Vagina (tissue), 2 donors: ENCODE measurements at regions not wholly inside any gene's neighbourhood (a gene's known extent, or its start where the extent isn't known, plus 50 kb on each side); places are given as distances from the start of the nearest gene placed in this dataset.

Experiments
- DNase-seq, 2 donors: peaks; one replicate each; pipeline ENCODE4 v3.0.0-alpha.2; 2017; ENCODE audit errors: extremely low spot score in 2 of 2
- H3K27ac ChIP-seq: fragments of 200-600 bp; sonication (generic); one replicate; pipeline ENCODE4 v1.5.1; 2019
- H3K27me3 ChIP-seq: fragments of 200-600 bp; sonication (generic); one replicate; pipeline ENCODE4 v1.5.1; 2019
- H3K36me3 ChIP-seq, 2 donors: fragments of 200-600 bp; sonication (generic); one replicate each; pipeline ENCODE4 v1.5.1; 2017 to 2019
- H3K4me1 ChIP-seq: fragments of 200-600 bp; sonication (generic); one replicate; pipeline ENCODE4 v1.5.1; 2019
- H3K4me3 ChIP-seq, 2 donors: fragments of 200-600 bp; sonication (generic); 1 replicate in 1 of 2; 2 replicates in 1 of 2; pipeline ENCODE4 v1.5.1; 2016 to 2019
- H3K9me3 ChIP-seq: fragments of 200-600 bp; sonication (generic); one replicate; pipeline ENCODE4 v1.5.1; 2019
- CTCF ChIP-seq, 3 experiments: fragments of 450-650 bp in 2 of 3; fragments of 200-600 bp in 1 of 3; sonication (generic) in 1 of 3; IDR thresholded peaks; one replicate each; pipeline ENCODE4 v1.5.1; 2017 to 2019; ENCODE audit warnings: antibody characterized with exemption in 3 of 3, mild to moderate bottlenecking in 2 of 3, moderate library complexity in 2 of 3
- POLR2A ChIP-seq, 2 donors: fragments of 450-650 bp; IDR thresholded peaks; one replicate each; pipeline ENCODE4 v1.6.1; 2017; ENCODE audit warnings: antibody characterized with exemption in 2 of 2, mild to moderate bottlenecking in 2 of 2, moderate library complexity in 2 of 2
- POLR2AphosphoS5 ChIP-seq, 2 donors: sonication (generic); formaldehyde crosslinking; IDR thresholded peaks; one replicate each; pipeline ENCODE4 v1.9.0; 2017; ENCODE audit warnings: antibody characterized with exemption in 2 of 2, mild to moderate bottlenecking in 2 of 2, low read depth in 1 of 2; ENCODE audit not compliant: insufficient read depth in 1 of 2
- intact Hi-C: fragments of 100-400 bp; cut with DNase I; formaldehyde crosslinking; loops from one replicate; pipeline ENCODE4 v1.15.1; 2023

GRCh38 chr3:83122774-83123350 is 1361.4 kb upstream of the GBE1 start:
- H3K27ac ChIP-seq, result no peak overlapping the region
- intact Hi-C loops, result no loop called here
- no peaks in the 10 kb centered on the region for H3K27me3 ChIP-seq
- H3K36me3 ChIP-seq, result no peaks in the 10 kb centered on the region
- no peaks in the 10 kb centered on the region for H3K9me3 ChIP-seq
- H3K4me3 ChIP-seq, result no peak overlapping the region
- TF ChIP-seq POLR2AphosphoS5 (IDR thresholded peaks at IDR 0.05; ENCODE audit: insufficient read depth in 1 of 2, low read depth in 1 of 2), result no peak
- TF ChIP-seq POLR2A (IDR thresholded peaks at IDR 0.05), result no peak
- TF ChIP-seq CTCF (IDR thresholded peaks at IDR 0.05), result no peak
- no peak for DNase-seq
- H3K4me1 ChIP-seq, result no peaks in the 10 kb centered on the region

GRCh38 chr3:83093222-83093572 is 1331.8 kb upstream of the GBE1 start:
- Histone ChIP-seq H3K9me3 (no peaks in the 10 kb centered on the region), H3K27ac (no peak overlapping the region), H3K4me3 (no peak overlapping the region), H3K4me1 (no peaks in the 10 kb centered on the region), H3K36me3 (no peaks in the 10 kb centered on the region), H3K27me3 (no peaks in the 10 kb centered on the region)
- no peak for DNase-seq
- intact Hi-C loops, result no loop called here
- TF ChIP-seq POLR2AphosphoS5 (IDR thresholded peaks at IDR 0.05; ENCODE audit: insufficient read depth in 1 of 2, low read depth in 1 of 2), result no peak
- no peak for TF ChIP-seq CTCF (IDR thresholded peaks at IDR 0.05)
- TF ChIP-seq POLR2A (IDR thresholded peaks at IDR 0.05), result no peak

- Histone ChIP-seq H3K27ac (no peak overlapping the region), H3K4me1 (no peaks in the 10 kb centered on the region), H3K27me3 (no peaks in the 10 kb centered on the region), H3K36me3 (no peaks in the 10 kb centered on the region), H3K4me3 (no peak overlapping the region), H3K9me3 (no peaks in the 10 kb centered on the region)
- no peak for TF ChIP-seq POLR2AphosphoS5 (IDR thresholded peaks at IDR 0.05; ENCODE audit: insufficient read depth in 1 of 2, low read depth in 1 of 2)
- no peak for TF ChIP-seq POLR2A (IDR thresholded peaks at IDR 0.05)
- TF ChIP-seq CTCF (IDR thresholded peaks at IDR 0.05), result no peak
- no peak for DNase-seq
- intact Hi-C loops, result no loop called here
Measured at GRCh38 chr3:83092521-83093221, 1331.2 kb upstream of the GBE1 start.

GRCh38 chr3:83076041-83076440 is 1314.6 kb upstream of the GBE1 start:
- H3K27ac ChIP-seq, result no peak overlapping the region
- intact Hi-C loops, result no loop called here

More at GRCh38 chr3:83076041-83076440, 1314.6 kb upstream of the GBE1 start:
- Histone ChIP-seq H3K9me3 (no peaks in the 10 kb centered on the region), H3K36me3 (no peaks in the 10 kb centered on the region), H3K4me1 (no peaks in the 10 kb centered on the region), H3K4me3 (no peak overlapping the region), H3K27me3 (no peaks in the 10 kb centered on the region)
- no peak for TF ChIP-seq CTCF (IDR thresholded peaks at IDR 0.05)
- DNase-seq, result no peak
